ENCODE measurements at regions not wholly inside any gene's neighbourhood (a gene's known extent, or its start where the extent isn't known, plus 50 kb on each side); places are given as distances from the start of the nearest gene placed in this dataset.

DNA sequence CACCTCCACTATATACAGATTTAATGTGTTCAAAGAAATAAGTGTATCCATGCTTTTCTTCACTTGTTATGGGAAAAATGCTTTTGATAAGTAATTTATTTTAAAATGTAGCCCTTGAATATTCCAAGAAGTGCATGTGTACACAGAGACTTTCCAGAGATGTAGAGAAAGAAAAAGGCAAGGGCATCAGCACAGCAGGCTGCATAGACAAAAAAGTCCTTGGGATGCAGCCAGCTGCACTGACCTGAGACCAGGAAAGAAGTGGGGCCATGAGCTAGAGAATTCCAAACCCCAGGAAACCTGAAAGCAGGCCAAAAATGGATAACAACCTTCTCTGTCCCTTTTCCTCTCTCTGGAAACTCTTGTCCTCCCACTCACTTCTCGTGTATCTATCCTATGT is 51.6 kb upstream of the PRDM8 start:
- no peaks in the 10 kb centered on the region for H4K20me1 ChIP-seq (ENCODE audit: insufficient read depth, poor library complexity, severe bottlenecking)
- H3K9me3 ChIP-seq (ENCODE audit: low read depth), result no peaks in the 10 kb centered on the region
- no peak overlapping the region for H3K27ac ChIP-seq
- H3K4me2 ChIP-seq, result no peak overlapping the region
- no peak for DNase-seq (ENCODE audit: low spot score)
- H3K36me3 ChIP-seq (replicated peaks; ENCODE audit: insufficient read depth, low read depth), result no peaks in the 10 kb centered on the region
- H3K27me3 ChIP-seq, result no peaks in the 10 kb centered on the region
- no peak overlapping the region for H2AFZ ChIP-seq
- no peaks in the 10 kb centered on the region for H3K9me2 ChIP-seq (replicated peaks; ENCODE audit: insufficient read depth)
- TF ChIP-seq CTCF (IDR thresholded peaks at IDR 0.05; ENCODE audit: poor library complexity) (no peak), EZH2phosphoT487 (IDR thresholded peaks at IDR 0.05; ENCODE audit: low read depth, severe bottlenecking, unreplicated experiment) (no peak), EZH2 (IDR thresholded peaks at IDR 0.05; ENCODE audit: borderline replicate concordance) (no peak)
- WGBS (ENCODE audit: low lambda C conversion rate, missing lambda C conversion rate), result 94% methylated on average over 1 of the region's 1 CpG
- no peak overlapping the region for H3K4me3 ChIP-seq
- no peaks in the 10 kb centered on the region for H3K79me2 ChIP-seq
- H3K4me1 ChIP-seq (ENCODE audit: insufficient read depth), result no peaks in the 10 kb centered on the region

- no peak for TF ChIP-seq EZH2 (IDR thresholded peaks at IDR 0.05; ENCODE audit: borderline replicate concordance)
- Histone ChIP-seq H3K4me1 (ENCODE audit: insufficient read depth) (no peaks in the 10 kb centered on the region), H3K9me2 (replicated peaks; ENCODE audit: insufficient read depth) (no peaks in the 10 kb centered on the region), H3K79me2 (no peaks in the 10 kb centered on the region), H3K27ac (no peak overlapping the region), H2AFZ (no peak overlapping the region), H3K9me3 (ENCODE audit: low read depth) (no peaks in the 10 kb centered on the region), H3K4me2 (no peak overlapping the region), H3K4me3 (no peak overlapping the region), H4K20me1 (ENCODE audit: insufficient read depth, poor library complexity, severe bottlenecking) (no peaks in the 10 kb centered on the region), H3K36me3 (replicated peaks; ENCODE audit: insufficient read depth, low read depth) (no peaks in the 10 kb centered on the region), H3K27me3 (no peaks in the 10 kb centered on the region)
- no peak for DNase-seq (ENCODE audit: low spot score)
Measured at GRCh38 chr4:80144676-80145470, 52.4 kb upstream of the PRDM8 start.

DNA sequence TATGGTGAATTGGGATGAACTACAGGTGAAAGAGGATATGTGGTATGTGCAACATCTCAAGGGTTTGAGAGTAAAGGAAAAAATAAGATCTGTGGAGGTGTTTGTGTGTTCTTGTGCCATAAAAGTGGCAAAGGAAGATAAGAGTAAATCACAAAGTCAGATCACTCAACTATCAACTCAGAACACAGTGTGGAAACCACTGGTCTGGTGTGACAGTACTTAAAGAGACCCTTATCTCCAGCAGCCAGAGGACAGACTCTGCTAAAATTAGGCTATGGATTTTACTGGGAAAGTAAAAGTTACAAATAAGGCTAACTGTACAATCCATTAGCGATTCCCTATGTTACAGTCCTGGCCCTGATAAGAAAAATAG is 54.0 kb upstream of the PRDM8 start:
- H4K20me1 ChIP-seq (ENCODE audit: insufficient read depth, poor library complexity, severe bottlenecking), result no peaks in the 10 kb centered on the region
- WGBS (ENCODE audit: low lambda C conversion rate, missing lambda C conversion rate), result 85% methylated on average over 1 of the region's 1 CpG
- H3K79me2 ChIP-seq, result no peaks in the 10 kb centered on the region
- no peaks in the 10 kb centered on the region for H3K9me3 ChIP-seq (ENCODE audit: low read depth)
- TF ChIP-seq EZH2 (IDR thresholded peaks at IDR 0.05; ENCODE audit: borderline replicate concordance), result no peak
- no peak for TF ChIP-seq EZH2phosphoT487 (IDR thresholded peaks at IDR 0.05; ENCODE audit: low read depth, severe bottlenecking, unreplicated experiment)
- TF ChIP-seq CTCF (IDR thresholded peaks at IDR 0.05; ENCODE audit: poor library complexity), result no peak
- no peaks in the 10 kb centered on the region for H3K36me3 ChIP-seq (replicated peaks; ENCODE audit: insufficient read depth, low read depth)
- no peaks in the 10 kb centered on the region for H3K9me2 ChIP-seq (replicated peaks; ENCODE audit: insufficient read depth)
- H2AFZ ChIP-seq, result no peak overlapping the region
- H3K4me1 ChIP-seq (ENCODE audit: insufficient read depth), result no peaks in the 10 kb centered on the region
- no peak overlapping the region for H3K4me2 ChIP-seq
- no peak overlapping the region for H3K4me3 ChIP-seq
- no peaks in the 10 kb centered on the region for H3K27me3 ChIP-seq
- no peak overlapping the region for H3K27ac ChIP-seq
- DNase-seq (ENCODE audit: low spot score), result no peak

- 67% methylated on average over 4 of the region's 4 CpGs for WGBS (ENCODE audit: low lambda C conversion rate, missing lambda C conversion rate)
- no peak for DNase-seq (ENCODE audit: low spot score)
- Histone ChIP-seq H3K9me3 (ENCODE audit: low read depth) (no peaks in the 10 kb centered on the region), H3K36me3 (replicated peaks; ENCODE audit: insufficient read depth, low read depth) (no peaks in the 10 kb centered on the region), H3K27me3 (no peaks in the 10 kb centered on the region), H3K4me3 (no peak overlapping the region), H3K9me2 (replicated peaks; ENCODE audit: insufficient read depth) (no peaks in the 10 kb centered on the region), H2AFZ (no peak overlapping the region), H3K4me2 (no peak overlapping the region), H4K20me1 (ENCODE audit: insufficient read depth, poor library complexity, severe bottlenecking) (no peaks in the 10 kb centered on the region), H3K4me1 (ENCODE audit: insufficient read depth) (no peaks in the 10 kb centered on the region), H3K79me2 (no peaks in the 10 kb centered on the region), H3K27ac (no peak overlapping the region)
- TF ChIP-seq EZH2 (IDR thresholded peaks at IDR 0.05; ENCODE audit: borderline replicate concordance), result no peak
- no peak for TF ChIP-seq CTCF (IDR thresholded peaks at IDR 0.05; ENCODE audit: poor library complexity)
- TF ChIP-seq EZH2phosphoT487 (IDR thresholded peaks at IDR 0.05; ENCODE audit: low read depth, severe bottlenecking, unreplicated experiment), result no peak
Measured at GRCh38 chr4:80142394-80143306, 54.7 kb upstream of the PRDM8 start.
